NCI-H2107 treated with DMSO at 0.1 percent for 48 hours (cell line): ENCODE measurements at regions not wholly inside any gene's neighbourhood (a gene's known extent, or its start where the extent isn't known, plus 50 kb on each side); places are given as distances from the start of the nearest gene placed in this dataset.

ENCODE experiments used
- DNase-seq: peaks from one replicate; lab custom pipeline; 2025; ENCODE audit not compliant: unreplicated experiment; lab: John Stamatoyannopoulos, UW

DNA sequence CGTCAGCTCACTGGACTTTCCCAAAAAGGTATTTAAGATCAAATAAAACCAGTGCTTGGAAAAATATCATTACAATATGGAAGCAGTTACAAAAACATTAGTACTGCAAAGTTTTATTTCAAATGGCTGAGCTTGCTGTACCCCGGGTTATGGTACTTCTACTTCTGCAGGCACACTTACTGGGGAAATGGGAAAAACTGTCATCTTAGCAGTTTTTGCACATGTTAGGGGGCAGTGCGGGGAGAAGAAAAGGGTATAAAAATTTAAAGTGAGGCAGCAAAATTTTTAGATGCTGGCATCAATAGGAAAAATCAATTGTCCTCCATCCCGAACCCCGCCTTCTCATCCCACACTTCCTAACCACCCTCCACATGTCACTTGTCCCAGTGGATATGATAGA, 133.4 kb downstream of the ATG4C start:
- DNase-seq = no peak

DNA sequence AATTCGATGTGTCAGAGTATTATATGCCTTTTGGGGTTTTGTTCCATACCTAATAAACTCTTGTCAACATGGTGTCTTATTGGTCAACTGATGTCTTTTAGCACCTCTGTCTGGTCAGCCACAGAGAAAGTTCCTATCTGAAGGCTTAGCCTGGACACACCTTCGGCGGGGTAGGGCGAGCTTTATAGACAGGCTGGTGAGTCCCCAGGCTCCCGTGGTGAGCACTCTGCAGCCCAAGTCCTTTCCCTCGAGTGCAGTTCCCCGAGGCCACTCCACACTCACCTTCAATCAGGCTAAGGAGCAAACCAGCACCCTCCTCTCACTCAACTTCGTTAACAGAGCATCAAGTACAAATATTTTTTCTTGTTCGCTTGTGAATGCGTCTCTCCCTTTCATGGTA, 133.9 kb downstream of the ATG4C start:
- DNase-seq = no peak

DNA sequence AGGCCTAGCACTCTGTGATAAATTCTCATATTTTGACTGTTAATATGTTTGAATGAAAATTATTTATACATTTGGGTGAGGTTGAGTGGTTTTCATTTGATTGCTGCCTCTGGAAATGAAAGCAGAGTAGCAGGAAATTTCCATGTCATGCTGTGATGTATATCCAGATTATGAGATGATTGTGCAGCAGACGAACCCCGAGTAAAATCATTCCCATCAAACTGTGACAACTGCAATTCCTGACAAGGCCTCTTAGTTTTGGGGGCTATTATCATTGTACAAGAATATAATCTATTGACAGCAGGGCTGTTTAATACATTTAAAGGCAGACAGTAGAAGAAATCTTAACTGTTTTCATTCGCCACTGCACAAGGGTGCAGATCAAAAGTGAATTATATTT, 134.8 kb downstream of the ATG4C start:
- no peak for DNase-seq

DNA sequence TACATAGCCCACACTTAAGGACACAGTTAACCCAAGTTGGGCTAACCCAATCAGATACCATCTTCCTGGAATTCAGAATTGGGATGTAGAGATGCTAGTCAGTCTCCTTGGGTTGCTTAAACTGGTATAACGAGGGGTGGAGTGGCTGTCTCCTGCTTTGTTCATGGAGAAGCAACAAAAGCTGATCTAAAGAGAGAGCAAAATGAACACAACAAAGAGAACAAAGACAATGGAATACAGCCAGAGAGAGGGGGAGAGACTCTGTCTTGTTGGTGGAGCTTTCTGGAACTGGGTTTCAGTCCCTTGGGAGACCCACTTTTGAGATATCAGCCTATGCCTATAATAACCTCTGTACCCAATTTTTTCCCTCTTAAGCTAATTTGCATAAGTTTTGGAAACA, 138.1 kb downstream of the ATG4C start:
- DNase-seq = no peak

GRCh38 chr1:62924983-62925790, 141.3 kb downstream of the ATG4C start:
- DNase-seq = no peak

- no peak for DNase-seq
Measured at GRCh38 chr1:62926681-62927252, 142.8 kb downstream of the ATG4C start.

DNA sequence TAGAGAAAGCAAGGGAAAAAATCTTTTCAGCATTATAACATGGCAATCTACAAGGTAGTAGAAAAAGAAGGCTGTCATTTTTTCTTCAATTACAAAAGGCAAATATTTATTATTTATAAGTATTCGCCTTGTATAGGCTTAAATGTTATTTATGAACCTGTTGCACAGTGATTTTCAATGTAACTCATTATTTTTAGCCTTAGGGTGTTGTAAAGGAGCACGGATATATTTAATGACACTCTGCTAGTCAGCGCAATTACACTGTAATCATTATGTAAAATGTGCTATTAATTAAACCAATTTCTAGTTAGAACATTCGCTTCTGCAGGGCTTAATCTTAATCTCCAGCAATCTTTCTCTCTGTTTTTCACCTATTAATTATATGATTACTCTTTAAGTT, 145.0 kb downstream of the ATG4C start:
- no peak for DNase-seq

GRCh38 chr1:62937634-62938296, 153.8 kb downstream of the ATG4C start:
- DNase-seq = no peak

DNA sequence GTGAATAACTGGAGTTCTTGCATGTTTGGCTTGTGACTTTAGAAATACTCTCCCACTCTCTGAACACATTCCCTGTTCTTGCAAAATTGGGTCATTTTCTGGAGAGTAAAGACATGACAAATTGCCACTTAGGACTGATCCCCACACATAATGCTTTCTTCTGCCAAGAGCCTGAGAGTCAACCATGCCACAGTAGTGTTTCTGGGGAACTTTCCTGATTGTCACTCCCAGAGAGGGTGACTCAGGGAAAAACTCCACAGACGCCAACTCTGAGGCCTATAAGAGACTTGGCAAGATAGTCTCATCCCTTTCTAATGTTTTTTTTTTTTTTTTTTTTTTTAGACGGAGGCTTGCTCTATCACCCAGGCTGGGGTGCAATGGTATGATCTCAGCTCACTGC, 157.8 kb downstream of the ATG4C start:
- DNase-seq = no peak

GRCh38 chr1:62946511-62946910, 162.6 kb downstream of the ATG4C start:
- DNase-seq = no peak

DNA sequence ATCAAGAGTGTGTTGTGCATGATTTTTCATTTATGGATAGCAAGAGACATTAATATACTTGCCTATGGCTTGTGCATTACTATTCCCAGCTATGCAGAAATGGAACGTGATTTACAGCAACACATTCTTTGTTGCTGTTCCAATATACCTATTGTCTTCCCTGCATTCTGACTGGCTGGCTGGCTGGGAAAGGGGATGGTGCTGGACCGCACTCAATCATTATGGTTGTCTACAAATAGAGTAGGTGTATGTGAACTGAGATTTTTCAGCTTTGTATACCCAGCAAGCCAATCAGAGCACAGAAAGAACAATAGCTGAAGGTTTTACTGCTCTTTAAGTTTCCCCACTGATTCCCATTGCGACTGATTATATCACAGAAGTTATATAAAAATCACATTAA, 167.5 kb downstream of the ATG4C start:
- no peak for DNase-seq

- no peak for DNase-seq
Measured at GRCh38 chr1:62952596-62952995, 168.7 kb downstream of the ATG4C start.

DNA sequence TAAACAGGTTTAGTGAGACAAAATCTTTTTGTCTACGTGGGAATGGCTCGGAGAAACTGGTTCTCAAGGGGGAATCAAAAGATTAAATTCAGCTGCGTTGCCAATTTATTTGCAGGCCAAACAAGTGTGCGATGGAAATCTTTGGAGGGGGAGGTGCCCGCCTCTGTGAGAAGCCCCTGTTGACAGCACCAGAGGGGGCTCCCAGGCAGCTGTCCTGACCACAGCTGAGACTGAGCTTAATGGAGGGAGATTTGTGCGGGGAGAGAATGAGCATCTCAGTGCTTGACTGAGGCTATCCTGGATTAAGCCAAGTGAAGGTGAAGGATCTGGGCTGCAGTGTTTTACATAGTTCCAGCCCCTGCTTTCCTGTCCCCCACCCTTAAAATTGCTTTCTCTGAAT, 169.7 kb downstream of the ATG4C start:
- DNase-seq = no peak

DNA sequence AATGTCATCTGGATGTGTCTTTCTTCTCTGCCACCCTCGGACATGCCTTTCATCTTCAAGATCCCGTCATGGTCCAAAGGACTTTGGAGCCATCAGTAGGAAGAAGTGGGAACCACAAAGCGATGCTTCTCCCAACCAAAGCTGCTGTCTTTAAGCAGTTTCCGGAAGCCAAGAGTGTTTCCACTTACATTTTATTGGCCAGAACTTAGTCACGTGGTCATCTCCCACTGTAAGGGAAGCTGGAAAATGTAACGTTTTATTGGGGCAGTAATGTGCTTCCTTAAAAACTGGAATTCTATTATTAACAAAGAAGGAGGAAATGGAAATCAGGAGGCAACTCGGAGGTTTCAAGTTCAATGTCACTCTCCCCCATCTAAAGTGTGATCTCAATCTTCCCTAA, 170.8 kb downstream of the ATG4C start:
- no peak for DNase-seq

GRCh38 chr1:62955666-62956065, 171.7 kb downstream of the ATG4C start:
- no peak for DNase-seq

- no peak for DNase-seq
Measured at GRCh38 chr1:62962014-62962812, 178.3 kb downstream of the ATG4C start.

DNA sequence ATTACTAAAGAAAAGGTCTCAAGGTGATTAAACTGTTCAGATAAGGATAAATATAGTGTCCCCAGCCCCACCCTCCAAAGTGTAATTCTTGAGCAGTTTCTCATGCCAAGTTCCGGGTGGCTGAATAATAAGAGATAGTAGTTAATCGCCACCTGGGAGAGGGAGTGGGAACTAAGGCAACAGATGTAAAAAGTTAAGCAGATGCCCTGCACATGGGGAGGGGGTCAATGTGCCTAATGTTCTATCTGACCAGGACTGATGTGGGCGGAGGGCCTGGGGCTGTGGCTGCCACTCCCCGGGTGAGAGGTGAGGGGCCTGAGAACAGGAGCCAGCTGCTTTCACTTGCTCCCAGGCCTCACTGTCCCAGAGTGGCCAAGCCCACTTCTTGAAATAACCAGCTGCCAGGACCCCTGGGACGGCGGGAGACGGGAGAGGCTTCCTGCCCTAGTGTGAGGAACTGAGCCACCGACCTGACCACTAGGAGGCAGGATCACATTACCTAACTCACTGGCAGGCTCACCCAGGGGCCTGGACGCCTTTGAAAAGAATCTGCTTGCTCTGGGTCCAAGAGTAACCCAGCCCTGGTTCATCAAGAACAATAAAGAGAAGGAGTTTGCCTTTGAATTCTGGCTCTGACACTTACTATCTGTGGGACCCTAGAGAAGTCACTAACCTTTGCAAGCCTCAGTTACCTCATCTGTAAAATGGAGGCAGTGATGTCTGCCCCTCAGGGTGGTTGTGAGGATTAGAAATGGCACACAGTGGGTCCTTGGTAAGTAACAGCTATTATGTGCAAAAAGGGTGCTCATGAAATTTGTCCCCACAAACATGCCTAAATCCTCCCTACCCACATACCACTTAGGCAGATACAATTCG, 179.2 kb downstream of the ATG4C start:
- DNase-seq = peak; percentile 67

- no peak for DNase-seq
Measured at GRCh38 chr1:62964141-62964540, 180.2 kb downstream of the ATG4C start.

- no peak for DNase-seq
Measured at GRCh38 chr1:62967031-62967430, 183.1 kb downstream of the ATG4C start.

GRCh38 chr1:62977366-62977765, 193.4 kb downstream of the ATG4C start:
- no peak for DNase-seq

DNA sequence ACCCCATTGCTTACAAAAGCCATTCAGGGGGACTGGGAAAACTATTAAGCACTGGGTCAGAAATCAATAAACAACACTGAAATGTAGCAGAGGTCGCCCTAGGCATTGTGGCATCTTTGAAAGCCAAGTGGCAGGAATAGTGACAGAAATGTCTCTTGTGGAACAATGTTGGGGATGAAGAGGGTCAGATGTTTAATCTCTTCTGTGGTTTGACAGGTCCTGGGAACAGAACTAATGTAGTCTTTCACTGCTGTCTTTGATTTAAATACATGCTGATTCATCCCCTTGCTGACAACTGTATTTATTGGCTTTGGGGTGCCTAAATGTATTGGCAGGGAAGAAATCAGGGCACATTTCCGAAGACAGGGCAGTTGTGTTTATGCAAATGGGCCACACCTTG, 194.8 kb downstream of the ATG4C start:
- no peak for DNase-seq
